ENCODE measurements at regions not wholly inside any gene's neighbourhood (a gene's known extent, or its start where the extent isn't known, plus 50 kb on each side); places are given as distances from the start of the nearest gene placed in this dataset.
"Not testable (repeated sequence)": the region's sequence is repeated elsewhere in the genome, so short reads cannot be mapped to it uniquely, and the experiment has no call there.

GRCh38 chr3:130151555-130151954 lies 69.9 kb downstream of the ALG1L2 start:
- DNase-seq; ATAC-seq; intact Hi-C loops (cut with DNase I); H3K4me3 ChIP-seq; H3K4me1 ChIP-seq; H3K27me3 ChIP-seq; H3K27ac ChIP-seq; H3K36me3 ChIP-seq; H3K9me3 ChIP-seq: not testable (repeated sequence)
- 60% methylated on average over 1 of the region's 4 CpGs for WGBS (ENCODE audit: insufficient coverage, low coverage, low lambda C conversion rate, missing lambda C conversion rate)

- H3K36me3 ChIP-seq; ATAC-seq; H3K27me3 ChIP-seq; H3K4me3 ChIP-seq; DNase-seq; H3K9me3 ChIP-seq; intact Hi-C loops (cut with DNase I); H3K27ac ChIP-seq; H3K4me1 ChIP-seq: not testable (repeated sequence)
- WGBS (ENCODE audit: insufficient coverage, low coverage, low lambda C conversion rate, missing lambda C conversion rate): 62% methylated on average over 8 of the region's 8 CpGs
Measured at GRCh38 chr3:130153247-130153646, 71.6 kb downstream of the ALG1L2 start.

GRCh38 chr3:130155464-130155863 lies 73.8 kb downstream of the ALG1L2 start:
- H3K27me3 ChIP-seq; H3K4me1 ChIP-seq; H3K4me3 ChIP-seq; intact Hi-C loops (cut with DNase I); H3K27ac ChIP-seq; ATAC-seq; H3K9me3 ChIP-seq; DNase-seq; H3K36me3 ChIP-seq: not testable (repeated sequence)
- WGBS (ENCODE audit: insufficient coverage, low coverage, low lambda C conversion rate, missing lambda C conversion rate): no CpG with 5 or more reads among the region's 4 CpGs

- H3K36me3 ChIP-seq; H3K4me3 ChIP-seq; H3K4me1 ChIP-seq; intact Hi-C loops (cut with DNase I); H3K27me3 ChIP-seq; H3K9me3 ChIP-seq; DNase-seq; ATAC-seq; H3K27ac ChIP-seq: not testable (repeated sequence)
- 61% methylated on average over 3 of the region's 4 CpGs for WGBS (ENCODE audit: insufficient coverage, low coverage, low lambda C conversion rate, missing lambda C conversion rate)
Measured at GRCh38 chr3:130166856-130167255, 85.2 kb downstream of the ALG1L2 start.

- H3K9me3 ChIP-seq; H3K4me1 ChIP-seq; H3K27me3 ChIP-seq; ATAC-seq; DNase-seq; H3K36me3 ChIP-seq; H3K27ac ChIP-seq; H3K4me3 ChIP-seq; intact Hi-C loops (cut with DNase I): not testable (repeated sequence)
- WGBS (ENCODE audit: insufficient coverage, low coverage, low lambda C conversion rate, missing lambda C conversion rate): no CpG with 5 or more reads among the region's 4 CpGs
Measured at GRCh38 chr3:130175195-130175594, 93.6 kb downstream of the ALG1L2 start.

GRCh38 chr3:130176476-130177256 lies 95.0 kb downstream of the ALG1L2 start:
- H3K36me3 ChIP-seq; H3K4me3 ChIP-seq; H3K27me3 ChIP-seq; H3K9me3 ChIP-seq; H3K4me1 ChIP-seq; ATAC-seq; DNase-seq; H3K27ac ChIP-seq; intact Hi-C loops (cut with DNase I): not testable (repeated sequence)
- whole genome bisulfite sequencing (ENCODE audit: insufficient coverage, low coverage, low lambda C conversion rate, missing lambda C conversion rate): 44% methylated on average over 13 of the region's 13 CpGs

GRCh38 chr3:130178835-130179234 lies 97.2 kb downstream of the ALG1L2 start:
- H3K27ac ChIP-seq: not testable (repeated sequence)

GRCh38 chr3:130179353-130179970 lies 97.8 kb downstream of the ALG1L2 start:
- ATAC-seq; H3K27me3 ChIP-seq; intact Hi-C loops (cut with DNase I); H3K27ac ChIP-seq; H3K4me1 ChIP-seq; H3K9me3 ChIP-seq; H3K36me3 ChIP-seq: not testable (repeated sequence)
- DNase-seq: peak in 1 of 3 donors; percentile 47
- WGBS (ENCODE audit: insufficient coverage, low coverage, low lambda C conversion rate, missing lambda C conversion rate): 0% methylated on average over 10 of the region's 11 CpGs
- peak overlapping the region in 1 of 3 donors; percentile 31 for H3K4me3 ChIP-seq

More at GRCh38 chr3:130178835-130179234, 97.2 kb downstream of the ALG1L2 start:
- 49% methylated on average over 3 of the region's 3 CpGs for WGBS (ENCODE audit: insufficient coverage, low coverage, low lambda C conversion rate, missing lambda C conversion rate)
- intact Hi-C loops (cut with DNase I); ATAC-seq; H3K36me3 ChIP-seq; H3K4me1 ChIP-seq; H3K4me3 ChIP-seq; H3K9me3 ChIP-seq; H3K27me3 ChIP-seq; DNase-seq: not testable (repeated sequence)

- H3K36me3 ChIP-seq; H3K27ac ChIP-seq; H3K9me3 ChIP-seq; H3K4me1 ChIP-seq; ATAC-seq; DNase-seq; H3K4me3 ChIP-seq; H3K27me3 ChIP-seq; intact Hi-C loops (cut with DNase I): not testable (repeated sequence)
- 36% methylated on average over 3 of the region's 6 CpGs for WGBS (ENCODE audit: insufficient coverage, low coverage, low lambda C conversion rate, missing lambda C conversion rate)
Measured at GRCh38 chr3:130182475-130182874, 100.8 kb downstream of the ALG1L2 start.

GRCh38 chr3:130183689-130184088 lies 102.1 kb downstream of the ALG1L2 start:
- H3K36me3 ChIP-seq; H3K4me3 ChIP-seq; DNase-seq; intact Hi-C loops (cut with DNase I); H3K27me3 ChIP-seq; H3K4me1 ChIP-seq; H3K27ac ChIP-seq; ATAC-seq; H3K9me3 ChIP-seq: not testable (repeated sequence)
- 22% methylated on average over 5 of the region's 5 CpGs for WGBS (ENCODE audit: insufficient coverage, low coverage, low lambda C conversion rate, missing lambda C conversion rate)

GRCh38 chr3:130184152-130185024 lies 102.8 kb downstream of the ALG1L2 start:
- H3K4me1 ChIP-seq; H3K9me3 ChIP-seq; intact Hi-C loops (cut with DNase I); ATAC-seq; H3K27me3 ChIP-seq; H3K4me3 ChIP-seq; H3K36me3 ChIP-seq; H3K27ac ChIP-seq; DNase-seq: not testable (repeated sequence)
- 40% methylated on average over 5 of the region's 5 CpGs for WGBS (ENCODE audit: insufficient coverage, low coverage, low lambda C conversion rate, missing lambda C conversion rate)

Data from right lobe of liver (tissue), 6 donors.